Lung (tissue), 11 donors: ENCODE measurements at regions not wholly inside any gene's neighbourhood (a gene's known extent, or its start where the extent isn't known, plus 50 kb on each side); places are given as distances from the start of the nearest gene placed in this dataset.

ENCODE experiments used
- ATAC-seq: fragments of 200-7000 bp; cut with Tn5 transposase; one replicate; pipeline ENCODE4 v1.9.1; 2020; ENCODE audit warnings: moderate number of reproducible peaks; ENCODE audit not compliant: insufficient read depth, low FRiP score
- DNase-seq, 3 donors: peaks; one replicate each; pipeline ENCODE4 v3.0.0-alpha.2; 2013 to 2017
- H3K27ac ChIP-seq, 2 donors: one replicate each; pipeline ENCODE4 v1.5.1; 2013; ENCODE audit warnings: mild to moderate bottlenecking in 2 of 2, moderate library complexity in 2 of 2, control low read depth in 1 of 2, inconsistent platforms in 1 of 2, low read depth in 1 of 2, low read length in 1 of 2
- H3K27me3 ChIP-seq, 3 donors: one replicate each; pipeline ENCODE4 v1.5.1; 2013; ENCODE audit warnings: low read length in 2 of 3; ENCODE audit not compliant: control insufficient read depth in 3 of 3, insufficient read depth in 3 of 3
- H3K36me3 ChIP-seq, 4 donors: one replicate each; pipeline ENCODE4 v1.5.1; 2013; ENCODE audit warnings: low read length in 4 of 4, mild to moderate bottlenecking in 1 of 4, moderate library complexity in 1 of 4; ENCODE audit not compliant: control insufficient read depth in 4 of 4, insufficient read depth in 4 of 4
- H3K4me1 ChIP-seq, 5 donors: one replicate each; pipeline ENCODE4 v1.5.1; 2013; ENCODE audit warnings: low read length in 5 of 5, mild to moderate bottlenecking in 2 of 5, moderate library complexity in 1 of 5; ENCODE audit not compliant: control insufficient read depth in 5 of 5, insufficient read depth in 5 of 5
- H3K4me3 ChIP-seq: one replicate; pipeline ENCODE4 v1.5.1; 2013; ENCODE audit warnings: mild to moderate bottlenecking, control low read depth, moderate library complexity
- H3K9ac ChIP-seq, 2 donors: one replicate each; pipeline ENCODE4 v1.5.1; 2013; ENCODE audit warnings: low read length in 2 of 2, control low read depth in 1 of 2; ENCODE audit not compliant: insufficient read depth in 1 of 2
- H3K9me3 ChIP-seq, 4 donors: one replicate each; pipeline ENCODE4 v1.5.1; 2013; ENCODE audit warnings: low read length in 3 of 4, mild to moderate bottlenecking in 1 of 4, moderate library complexity in 1 of 4; ENCODE audit not compliant: control insufficient read depth in 4 of 4, insufficient read depth in 3 of 4
- CTCF ChIP-seq: IDR thresholded peaks from 2 replicates; pipeline ENCODE4 v1.5.1; 2012; ENCODE audit warnings: mild to moderate bottlenecking; ENCODE audit errors: control extremely low read depth, extremely low read depth
- WGBS, 2 donors: extraction: QIAGEN DNeasy Blood & Tissue Kit; methylation state at CpG; one replicate each; pipeline ENCODE4 v1.1.7; 2013; 5-methylcytosine and 5-hydroxymethylcytosine counted together
- donor health status: control.
- donor health status: control.
- donor health status: Bipolar disorder and iron deficiency.
- donor health status: healthy.
- donor health status: DM: yes; HTN: yes; CAD: no.

- 6 to 7% methylated on average over 26 of the region's 26 CpGs for WGBS, 2 donors
- Histone ChIP-seq H3K36me3 (no peaks in the 10 kb centered on the region), H3K9ac (no peak overlapping the region), H3K9me3 (peaks cover 0 to 5% (median 0%) of the 10 kb centered on the region in 4 donors), H3K27me3 (peaks cover 7 to 64% (median 61%) of the 10 kb centered on the region in 3 donors), H3K4me1 (peaks cover 0 to 40% (median 12%) of the 10 kb centered on the region in 5 donors), H3K27ac (no peak overlapping the region), H3K4me3 (no peak overlapping the region)
- DNase-seq, result peak; percentile 44 to 79 (median 76)
- ATAC-seq, result no peak
- no peak for TF ChIP-seq CTCF
Measured at GRCh38 chr11:16612566-16613261, 125.7 kb upstream of the C11orf58 start.

GRCh38 chr11:16611926-16612565 is 126.4 kb upstream of the C11orf58 start:
- 9 to 21% methylated on average over 11 of the region's 11 CpGs for WGBS, 2 donors
- no peaks in the 10 kb centered on the region for H3K36me3 ChIP-seq
- ATAC-seq, result no peak
- peaks cover 0 to 6% (median 0%) of the 10 kb centered on the region in 4 donors for H3K9me3 ChIP-seq
- no peak for TF ChIP-seq CTCF
- H3K27me3 ChIP-seq, result peaks cover 7 to 62% (median 61%) of the 10 kb centered on the region in 3 donors
- peak; percentile 60 to 69 (median 64) for DNase-seq
- H3K9ac ChIP-seq, result no peak overlapping the region
- H3K4me1 ChIP-seq, result peaks cover 0 to 43% (median 12%) of the 10 kb centered on the region in 5 donors
- no peak overlapping the region for H3K27ac ChIP-seq
- no peak overlapping the region for H3K4me3 ChIP-seq

DNA sequence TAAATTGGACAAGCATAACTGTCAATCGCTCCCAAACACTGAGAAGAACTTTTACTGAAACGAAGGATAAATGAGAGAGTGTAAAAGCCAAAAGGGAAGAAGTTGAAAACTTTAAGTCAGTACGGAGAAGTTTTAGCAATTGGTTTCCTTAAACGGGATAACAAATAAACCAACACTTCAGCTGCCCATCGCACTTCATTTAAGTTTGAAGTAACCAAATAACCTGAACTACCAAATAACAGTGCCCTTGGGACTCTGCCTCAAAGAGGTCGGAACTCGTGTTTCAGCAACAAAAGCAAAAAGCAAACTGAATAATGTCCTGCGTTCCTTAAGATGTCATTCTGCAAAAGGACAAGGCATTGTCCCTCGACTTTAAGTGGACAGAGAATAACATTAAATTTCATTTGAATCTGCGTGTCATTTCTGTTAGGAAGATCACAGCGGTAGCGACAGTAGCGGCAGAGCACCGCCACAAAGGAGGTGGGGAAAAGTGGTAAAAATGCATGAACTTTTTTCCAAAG is 127.0 kb upstream of the C11orf58 start:
- TF ChIP-seq CTCF, result no peak

More for the DNA sequence above, 127.0 kb upstream of the C11orf58 start:
- H3K9me3 ChIP-seq, result peaks cover 0 to 7% (median 0%) of the 10 kb centered on the region in 4 donors
- H3K4me3 ChIP-seq, result no peak overlapping the region
- no peak overlapping the region for H3K9ac ChIP-seq
- ATAC-seq, result no peak
- no peak overlapping the region for H3K27ac ChIP-seq
- 7 to 17% methylated on average over 14 of the region's 14 CpGs for WGBS, 2 donors
- no peaks in the 10 kb centered on the region for H3K36me3 ChIP-seq
- H3K4me1 ChIP-seq, result peaks cover 0 to 43% (median 12%) of the 10 kb centered on the region in 5 donors
- peak; percentile 27 to 77 (median 50) for DNase-seq
- H3K27me3 ChIP-seq, result peaks cover 7 to 62% (median 61%) of the 10 kb centered on the region in 3 donors
